HepG2 (cell line): ENCODE measurements at regions not wholly inside any gene's neighbourhood (a gene's known extent, or its start where the extent isn't known, plus 50 kb on each side); places are given as distances from the start of the nearest gene placed in this dataset.

Experiments used
- ATAC-seq: fragments of 200-7000 bp; cut with Tn5 transposase; 3 replicates; pipeline ENCODE4 v1.9.1; 2020; ENCODE audit warnings: mild to moderate bottlenecking, moderate library complexity
- BruUV-seq: library from RNA; stranded (reverse); fragments of 400-500 nt; replicated peaks from 2 replicates; lab custom pipeline; 2021; lab: Mats Ljungman, UMichigan
- CTCF ChIA-PET: fragments of 300-600 bp; formaldehyde crosslinking; extraction: SDS; loops from one replicate; lab custom pipeline; 2021; ENCODE audit warnings: low total read pairs, inconsistent platforms, low intra/inter-chr PET ratio; lab: Yijun Ruan, JAX
- POLR2A ChIA-PET: fragments of 350-600 bp; sonication (Branson Sonifier 250); formaldehyde crosslinking; loops from one replicate; lab custom pipeline; 2020; ENCODE audit warnings: antibody characterized with exemption, inconsistent platforms; lab: Yijun Ruan, JAX
- DNase-seq: peaks from one replicate; pipeline ENCODE4 v3.0.0-alpha.2; 2015; ENCODE audit warnings: low spot score
- FAIRE-seq: peaks from 3 replicates; lab custom pipeline; 2011; peaks lifted over from hg19 to GRCh38; lab: Jason Lieb, UNC
- H2AFZ ChIP-seq: one replicate; pipeline ENCODE4 v1.6.1; 2011; ENCODE audit warnings: low read length, inconsistent platforms
- H3K27ac ChIP-seq: fragments of 300-600 bp; 3 replicates; pipeline ENCODE4 v1.8.0; 2011; ENCODE audit warnings: mixed run types, mild to moderate bottlenecking, mixed read lengths, low read length, inconsistent platforms; ENCODE audit not compliant: insufficient read depth; ENCODE audit errors: extremely low read length
- H3K27me3 ChIP-seq, 2 experiments: fragments of 200-600 bp in 1 of 2; 2 replicates in 1 of 2; 3 replicates in 1 of 2; pipeline versions ENCODE4 v1.6.0 to v1.8.0; 2011; ENCODE audit warnings: low read length in 2 of 2, mild to moderate bottlenecking in 2 of 2, moderate library complexity in 2 of 2, inconsistent platforms in 1 of 2; ENCODE audit not compliant: insufficient read depth in 2 of 2, control insufficient read depth in 1 of 2
- H3K36me3 ChIP-seq, 2 experiments: fragments of 200-600 bp in 1 of 2; replicated peaks in 1 of 2; 2 replicates in 1 of 2; 3 replicates in 1 of 2; pipeline versions ENCODE4 v1.5.1 to v1.8.0; 2011; ENCODE audit warnings: low read length in 2 of 2, inconsistent platforms in 1 of 2; ENCODE audit not compliant: insufficient read depth in 2 of 2, control insufficient read depth in 1 of 2
- H3K4me1 ChIP-seq: 2 replicates; pipeline ENCODE4 v1.5.1; 2012; ENCODE audit warnings: low read length, inconsistent platforms; ENCODE audit not compliant: insufficient read depth
- H3K4me2 ChIP-seq: 2 replicates; pipeline ENCODE4 v1.6.0; 2011; ENCODE audit warnings: low read depth, low read length, inconsistent platforms
- H3K4me3 ChIP-seq, 3 experiments: fragments of 200-600 bp in 1 of 3; sonication (generic), shearing (Covaris generic) in 1 of 3; replicated peaks in 1 of 3; 2 replicates each; pipeline ENCODE4 v1.5.1; 2011 to 2016; ENCODE audit warnings: low read length in 3 of 3, inconsistent platforms in 2 of 3, low read depth in 2 of 3, mild to moderate bottlenecking in 2 of 3, control low read depth in 1 of 3, mixed read lengths in 1 of 3; ENCODE audit not compliant: insufficient read depth in 1 of 3
- H3K79me2 ChIP-seq: one replicate; pipeline ENCODE4 v1.6.1; 2011; ENCODE audit warnings: low read length, inconsistent platforms; ENCODE audit not compliant: insufficient read depth
- H3K9ac ChIP-seq: 2 replicates; pipeline ENCODE4 v1.6.0; 2011; ENCODE audit warnings: mild to moderate bottlenecking, low read depth, low read length, inconsistent platforms; ENCODE audit not compliant: insufficient read depth
- H3K9me3 ChIP-seq: 2 replicates; pipeline ENCODE4 v1.5.1; 2012; ENCODE audit warnings: mild to moderate bottlenecking, low read length
- H4K20me1 ChIP-seq: 2 replicates; pipeline ENCODE4 v1.6.0; 2011; ENCODE audit warnings: inconsistent platforms, mild to moderate bottlenecking, low read length, moderate library complexity; ENCODE audit not compliant: insufficient read depth
- ARNT ChIP-seq: fragments of 450-650 bp; IDR thresholded peaks from 2 replicates; pipeline ENCODE4 v1.6.1; 2017
- NAIF1 ChIP-seq: sonication (generic); formaldehyde crosslinking; IDR thresholded peaks from 2 replicates; pipeline ENCODE4 v1.5.0; 2020; ENCODE audit warnings: mild to moderate bottlenecking, missing genetic modification reagents, borderline replicate concordance
- RAD51 ChIP-seq: fragments of 450-650 bp; IDR thresholded peaks from 2 replicates; pipeline ENCODE4 v1.6.1; 2016; ENCODE audit warnings: borderline replicate concordance
- WGBS: methylation state at CpG from one replicate; pipeline ENCODE4 v1.1.6; 2017; ENCODE audit warnings: low lambda C conversion rate; 5-methylcytosine and 5-hydroxymethylcytosine counted together
- in situ Hi-C: cut with HindIII; loops from 2 replicates; pipeline ENCODE4 v1.10.0; 2017; ENCODE audit warnings: low pct_unique_long_range_greater_than_20kb; ENCODE audit not compliant: extremely low pct_ligation_motif_present
- intact Hi-C: fragments of 100-400 bp; cut with micrococcal nuclease; formaldehyde crosslinking; loops from one replicate; pipeline ENCODE4 v1.10.0; 2022; ENCODE audit not compliant: unreplicated experiment
- TF ChIP-seq, protein P1 (sequence below): sonication (generic); formaldehyde crosslinking; IDR thresholded peaks from 2 replicates; pipeline ENCODE4 v1.8.0; 2022; ENCODE audit warnings: missing genetic modification reagents, mild to moderate bottlenecking, moderate library complexity, borderline replicate concordance
- TF ChIP-seq, protein P2 (sequence below): sonication (generic); formaldehyde crosslinking; IDR thresholded peaks from 2 replicates; pipeline ENCODE4 v1.4.0; 2020; ENCODE audit warnings: missing genetic modification reagents, borderline replicate concordance

DNA sequence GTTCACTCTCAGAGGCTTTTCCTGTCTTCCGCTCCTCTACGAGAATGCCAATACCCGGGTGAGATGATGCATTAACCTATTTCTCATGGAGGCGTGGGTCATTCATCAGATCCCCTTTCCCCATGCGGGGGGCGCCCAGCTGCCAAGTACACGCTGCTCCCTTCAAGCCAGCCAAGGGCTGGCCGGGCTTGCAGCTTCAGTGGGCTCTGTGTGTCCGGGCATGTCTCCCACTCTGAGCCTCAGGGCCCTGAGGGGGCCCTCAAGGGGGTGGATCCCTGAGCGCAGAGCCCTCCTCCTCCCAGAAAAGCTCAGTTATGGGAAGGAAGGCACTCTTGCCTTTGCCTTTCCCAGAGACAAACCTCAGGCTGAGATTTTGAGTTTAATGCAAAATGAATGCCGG lies 431.8 kb upstream of the MYT1L start:
- Histone ChIP-seq H3K4me1 (no peaks in the 10 kb centered on the region), H3K27ac (no peak overlapping the region), H3K27me3 (peaks cover 0 to 40% of the 10 kb centered on the region in 2 experiments; a peak in 3 of 5 replicates), H3K36me3 (no peaks in the 10 kb centered on the region), H3K9me3 (no peaks in the 10 kb centered on the region), H3K4me2 (no peak overlapping the region), H3K9ac (no peak overlapping the region), H4K20me1 (no peaks in the 10 kb centered on the region; the same call in 1 of the 2 replicates), H3K79me2 (no peaks in the 10 kb centered on the region), H2AFZ (no peak overlapping the region), H3K4me3 (no peak overlapping the region)
- ATAC-seq = no peak
- TF ChIP-seq RAD51 = no peak
- no peak for TF ChIP-seq NAIF1 (CRISPR knock-in tag)
- TF ChIP-seq, protein P1, sequence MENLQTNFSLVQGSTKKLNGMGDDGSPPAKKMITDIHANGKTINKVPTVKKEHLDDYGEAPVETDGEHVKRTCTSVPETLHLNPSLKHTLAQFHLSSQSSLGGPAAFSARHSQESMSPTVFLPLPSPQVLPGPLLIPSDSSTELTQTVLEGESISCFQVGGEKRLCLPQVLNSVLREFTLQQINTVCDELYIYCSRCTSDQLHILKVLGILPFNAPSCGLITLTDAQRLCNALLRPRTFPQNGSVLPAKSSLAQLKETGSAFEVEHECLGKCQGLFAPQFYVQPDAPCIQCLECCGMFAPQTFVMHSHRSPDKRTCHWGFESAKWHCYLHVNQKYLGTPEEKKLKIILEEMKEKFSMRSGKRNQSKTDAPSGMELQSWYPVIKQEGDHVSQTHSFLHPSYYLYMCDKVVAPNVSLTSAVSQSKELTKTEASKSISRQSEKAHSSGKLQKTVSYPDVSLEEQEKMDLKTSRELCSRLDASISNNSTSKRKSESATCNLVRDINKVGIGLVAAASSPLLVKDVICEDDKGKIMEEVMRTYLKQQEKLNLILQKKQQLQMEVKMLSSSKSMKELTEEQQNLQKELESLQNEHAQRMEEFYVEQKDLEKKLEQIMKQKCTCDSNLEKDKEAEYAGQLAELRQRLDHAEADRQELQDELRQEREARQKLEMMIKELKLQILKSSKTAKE (CRISPR knock-in tag) = no peak
- TF ChIP-seq, protein P2, sequence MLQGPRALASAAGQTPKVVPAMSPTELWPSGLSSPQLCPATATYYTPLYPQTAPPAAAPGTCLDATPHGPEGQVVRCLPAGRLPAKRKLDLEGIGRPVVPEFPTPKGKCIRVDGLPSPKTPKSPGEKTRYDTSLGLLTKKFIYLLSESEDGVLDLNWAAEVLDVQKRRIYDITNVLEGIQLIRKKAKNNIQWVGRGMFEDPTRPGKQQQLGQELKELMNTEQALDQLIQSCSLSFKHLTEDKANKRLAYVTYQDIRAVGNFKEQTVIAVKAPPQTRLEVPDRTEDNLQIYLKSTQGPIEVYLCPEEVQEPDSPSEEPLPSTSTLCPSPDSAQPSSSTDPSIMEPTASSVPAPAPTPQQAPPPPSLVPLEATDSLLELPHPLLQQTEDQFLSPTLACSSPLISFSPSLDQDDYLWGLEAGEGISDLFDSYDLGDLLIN (CRISPR knock-in tag) = no peak
- no peak for TF ChIP-seq ARNT
- CTCF ChIA-PET = no interaction called here
- no peak for DNase-seq
- POLR2A ChIA-PET = no interaction called here
- in situ Hi-C loops (no loop called here), intact Hi-C loops (no loop called here)
- BruUV-seq = no TSS peak
- 53% methylated on average over 4 of the region's 11 CpGs for WGBS
- FAIRE-seq = no peak
